Hematopoietic multipotent progenitor cell treated with erythropoietin and hydrocortisone succinate and interleukin-3 and kit ligand, for 6 days (in vitro differentiated cells): ENCODE measurements at regions not wholly inside any gene's neighbourhood (a gene's known extent, or its start where the extent isn't known, plus 50 kb on each side); places are given as distances from the start of the nearest gene placed in this dataset.
"Not testable (repeated sequence)": the region's sequence is repeated elsewhere in the genome, so short reads cannot be mapped to it uniquely, and the experiment has no call there.

Experiments
- DNase-seq: peaks from one replicate; pipeline ENCODE4 v3.0.0-alpha.2; 2015

DNA sequence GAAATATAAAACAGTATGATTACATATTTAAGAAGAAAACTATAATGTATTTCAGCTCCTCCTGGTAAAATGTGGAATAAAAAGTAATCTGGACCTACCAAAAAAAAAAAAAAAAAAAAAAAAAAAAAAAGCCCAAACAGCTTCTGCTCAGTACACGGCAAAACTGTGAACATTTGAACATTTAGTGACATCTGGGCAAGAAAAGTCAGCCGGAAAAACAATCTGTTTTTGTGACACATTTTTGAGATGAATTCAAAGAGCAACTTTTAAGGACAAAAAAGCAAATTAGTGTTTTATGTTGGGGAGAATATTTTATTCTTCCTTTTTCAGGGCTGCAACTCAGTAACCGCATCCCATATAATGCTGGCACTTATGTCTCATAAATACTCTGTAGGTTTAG lies 649.7 kb upstream of the KCNMB2 start:
- no peak for DNase-seq

- no peak for DNase-seq
Measured at GRCh38 chr3:177887475-177887874, 648.8 kb upstream of the KCNMB2 start.

GRCh38 chr3:177889161-177889560 lies 647.1 kb upstream of the KCNMB2 start:
- DNase-seq: no peak

GRCh38 chr3:177889652-177890358 lies 646.4 kb upstream of the KCNMB2 start:
- DNase-seq: no peak

DNA sequence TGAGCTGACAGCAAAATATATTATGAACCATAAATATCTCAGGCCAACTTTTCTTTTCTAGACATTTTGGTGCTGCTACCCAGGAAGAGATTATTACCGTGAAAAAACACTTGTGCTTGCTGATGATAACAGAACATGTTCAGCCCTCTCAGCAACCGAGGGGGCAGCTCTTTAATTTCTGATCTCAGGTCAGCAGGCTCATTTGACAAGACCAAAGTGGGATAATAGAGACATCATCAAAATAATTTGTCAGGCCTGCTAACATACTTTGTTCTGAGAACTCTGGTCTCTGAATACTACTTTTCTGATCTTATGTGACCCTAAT lies 645.9 kb upstream of the KCNMB2 start:
- DNase-seq: peak; percentile 21

DNA sequence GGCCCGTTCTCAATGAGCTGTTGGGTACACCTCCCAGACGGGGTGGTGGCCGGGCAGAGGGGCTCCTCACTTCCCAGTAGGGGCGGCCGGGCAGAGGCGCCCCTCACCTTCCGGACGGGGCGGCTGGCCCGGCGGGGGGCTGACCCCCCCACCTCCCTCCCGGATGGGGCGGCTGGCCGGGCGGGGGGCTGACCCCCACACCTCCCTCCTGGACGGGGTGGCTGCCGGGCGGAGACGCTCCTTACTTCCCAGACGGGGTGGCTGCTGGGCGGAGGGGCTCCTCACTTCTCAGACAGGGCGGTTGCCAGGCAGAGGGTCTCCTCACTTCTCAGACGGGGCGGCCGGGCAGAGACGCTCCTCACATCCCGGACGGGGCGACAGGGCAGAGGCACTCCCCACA lies 644.7 kb upstream of the KCNMB2 start:
- not testable (repeated sequence) for DNase-seq

DNA sequence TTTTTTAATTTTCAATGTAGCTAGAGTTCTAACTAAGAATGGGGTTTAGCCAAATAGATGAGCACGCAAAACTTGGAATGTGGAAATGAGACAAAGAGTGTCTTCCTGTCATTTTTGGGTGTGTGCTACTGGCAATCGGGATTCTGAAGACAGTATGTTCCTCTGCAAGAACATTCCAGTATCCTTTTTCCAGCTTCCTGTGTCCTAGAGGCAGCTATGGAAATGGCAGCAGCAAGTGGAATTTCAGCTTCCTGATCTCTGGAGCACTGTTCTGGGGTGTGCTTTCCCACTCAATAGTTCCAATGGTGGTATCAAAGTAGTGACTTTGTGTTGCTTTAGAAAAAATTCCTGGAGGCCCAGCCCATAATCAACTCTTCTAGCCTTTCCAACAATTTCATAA lies 642.9 kb upstream of the KCNMB2 start:
- no peak for DNase-seq

GRCh38 chr3:177894081-177894728 lies 642.0 kb upstream of the KCNMB2 start:
- DNase-seq: no peak

- no peak for DNase-seq
Measured at GRCh38 chr3:177898185-177898584, 638.1 kb upstream of the KCNMB2 start.

DNA sequence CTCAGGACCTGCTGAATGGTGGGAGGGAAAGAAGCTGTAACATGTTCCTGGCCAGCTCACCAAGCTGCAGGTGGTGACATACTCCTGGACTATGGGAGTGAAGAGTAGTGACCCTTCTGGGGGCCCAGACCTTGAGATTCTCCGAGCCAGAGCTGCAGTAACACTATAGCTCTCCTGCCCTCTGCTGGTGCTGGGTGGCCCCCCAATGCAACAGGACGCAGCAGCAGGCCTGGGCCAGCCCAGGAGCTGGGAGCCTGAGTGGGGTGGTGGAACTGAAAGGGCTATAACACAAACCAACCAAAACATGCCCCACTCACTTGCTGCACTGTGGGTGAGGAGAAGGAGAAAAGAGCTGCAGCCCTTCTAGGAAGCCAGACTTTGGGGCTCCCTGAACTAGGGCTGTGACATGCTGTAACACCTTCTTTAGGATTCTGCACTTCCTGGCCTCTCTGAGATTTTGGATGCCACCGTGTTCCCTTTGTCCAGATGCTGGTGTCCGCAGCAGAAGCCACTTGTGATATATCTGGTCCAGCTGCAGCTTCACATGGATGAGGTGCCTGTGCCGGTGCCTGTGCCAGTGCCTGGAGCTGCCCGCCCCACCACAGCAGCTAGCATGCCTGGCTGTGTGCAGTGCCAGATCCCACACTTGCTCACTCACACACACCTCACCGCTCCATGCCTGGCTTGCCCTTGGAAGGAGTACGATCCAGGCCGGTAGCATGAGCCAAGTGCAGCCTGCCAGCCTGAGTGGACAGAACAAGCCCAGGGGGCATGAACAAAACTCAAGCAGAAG lies 636.8 kb upstream of the KCNMB2 start:
- DNase-seq: no peak

- no peak for DNase-seq
Measured at GRCh38 chr3:177902876-177903275, 633.4 kb upstream of the KCNMB2 start.

DNA sequence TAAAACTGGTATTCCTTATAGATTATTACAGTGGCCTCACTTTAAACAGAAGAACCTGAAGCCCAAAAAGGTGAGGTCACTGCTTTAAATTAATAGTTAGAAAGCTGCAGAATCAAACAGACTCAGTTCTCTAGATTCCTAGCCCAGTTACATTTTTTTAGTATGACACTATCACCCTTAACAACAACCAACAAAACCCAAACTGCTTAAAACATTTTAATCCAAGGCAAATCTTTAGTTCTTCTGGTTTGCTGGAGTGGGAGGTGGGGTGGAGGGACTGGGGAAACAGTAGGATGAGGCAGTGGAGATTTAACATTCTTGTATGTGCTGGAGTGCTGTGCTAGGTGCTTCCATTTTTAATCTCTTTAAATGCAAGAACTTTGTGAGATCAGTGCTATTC lies 631.6 kb upstream of the KCNMB2 start:
- DNase-seq: no peak

DNA sequence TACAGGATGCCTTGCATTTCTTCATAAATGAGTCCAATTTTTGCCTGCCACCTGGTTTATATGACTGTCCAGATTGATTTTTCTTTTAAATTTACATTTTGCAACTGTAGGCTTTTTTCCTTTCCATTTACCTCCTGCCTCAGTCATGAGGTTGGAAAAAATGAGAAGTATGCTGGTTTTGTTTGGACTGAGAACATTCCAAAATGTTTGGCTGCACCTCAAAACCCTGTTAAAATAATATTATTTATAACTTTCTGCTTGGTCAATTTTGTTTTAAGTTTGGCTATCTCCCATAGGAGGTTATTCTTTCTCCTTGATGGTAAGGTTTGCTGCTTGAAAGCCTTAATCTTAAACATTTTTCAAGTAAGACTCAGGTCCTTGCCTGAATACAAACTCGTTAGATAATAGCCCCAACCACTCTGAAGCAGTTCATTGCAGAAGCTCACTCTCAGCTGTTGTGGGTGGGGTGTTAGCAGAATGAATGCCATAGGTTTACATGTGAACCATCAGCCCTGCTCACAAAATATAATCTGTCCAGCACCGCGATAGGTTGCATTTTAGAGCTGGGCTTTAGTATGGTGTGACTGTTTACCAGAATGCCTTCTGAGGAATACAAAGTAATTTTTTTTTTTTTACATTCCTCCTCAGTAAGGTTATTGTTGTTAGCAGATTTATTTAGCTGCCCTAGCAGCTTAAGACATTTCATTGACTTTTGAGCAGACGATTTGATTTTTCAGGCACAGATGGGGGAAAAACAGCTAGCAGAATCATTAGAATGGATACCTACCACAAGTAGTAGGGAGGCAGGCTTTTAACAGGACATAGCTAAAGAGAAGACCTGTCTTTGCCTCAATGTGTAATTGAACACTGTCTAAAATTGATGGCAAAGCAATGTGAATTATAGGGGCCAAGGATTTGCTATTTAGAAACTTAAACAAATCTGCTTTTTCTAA lies 630.8 kb upstream of the KCNMB2 start:
- no peak for DNase-seq

DNA sequence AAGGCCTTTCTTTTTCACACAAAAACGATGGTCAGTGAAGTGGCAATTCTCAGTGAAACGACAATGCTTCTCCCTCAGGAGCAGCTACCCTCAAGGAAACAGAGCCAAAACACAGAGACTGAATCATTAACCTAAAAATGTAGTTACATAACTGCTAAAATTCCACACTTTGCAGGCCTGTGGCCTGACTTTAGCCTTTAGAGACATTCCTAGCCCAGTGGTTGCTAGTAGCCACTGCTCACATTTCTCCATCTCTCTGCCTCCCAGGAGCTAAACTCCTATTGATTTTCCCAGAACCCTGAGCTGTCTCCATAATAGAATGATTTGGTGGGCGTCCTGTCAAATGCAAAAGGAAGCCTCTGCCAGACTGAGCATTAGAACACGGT lies 630.1 kb upstream of the KCNMB2 start:
- DNase-seq: no peak

DNA sequence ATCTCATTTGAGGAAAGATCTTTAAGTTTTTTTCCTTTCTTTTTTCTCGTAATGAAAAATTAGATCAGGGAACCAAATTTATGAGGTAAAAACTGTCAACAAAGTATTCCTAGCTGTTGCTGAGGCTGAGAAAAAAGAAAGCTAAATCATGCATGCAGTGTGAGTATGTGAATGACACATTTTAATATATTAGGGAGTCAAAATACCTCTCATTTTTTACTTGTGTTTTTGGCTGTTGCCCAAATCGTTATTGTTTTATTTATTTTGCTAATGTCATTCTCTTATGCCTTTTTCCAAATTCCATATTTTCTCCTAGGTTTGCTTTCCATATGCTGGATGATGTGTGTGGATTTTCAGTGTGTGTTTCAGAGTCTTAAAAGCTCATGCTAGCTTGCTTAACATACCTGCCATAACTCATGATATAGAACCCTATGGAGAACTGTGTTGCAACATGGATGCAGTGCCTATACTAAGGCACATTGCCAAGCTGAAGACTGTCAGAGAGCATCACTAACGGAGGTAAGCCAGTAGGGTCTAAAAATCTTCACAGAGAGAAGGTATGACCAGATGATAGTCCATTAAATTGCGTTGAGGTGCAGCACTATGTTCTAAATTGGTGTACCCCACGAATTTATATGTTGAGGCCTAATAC lies 629.5 kb upstream of the KCNMB2 start:
- no peak for DNase-seq

- DNase-seq: not testable (repeated sequence)
Measured at GRCh38 chr3:177909530-177909929, 626.7 kb upstream of the KCNMB2 start.

GRCh38 chr3:177914224-177914623 lies 622.0 kb upstream of the KCNMB2 start:
- no peak for DNase-seq

GRCh38 chr3:177916461-177916860 lies 619.8 kb upstream of the KCNMB2 start:
- DNase-seq: no peak

GRCh38 chr3:177917234-177917861 lies 618.9 kb upstream of the KCNMB2 start:
- DNase-seq: no peak

GRCh38 chr3:177921153-177921552 lies 615.1 kb upstream of the KCNMB2 start:
- no peak for DNase-seq

- no peak for DNase-seq
Measured at GRCh38 chr3:177924261-177924660, 612.0 kb upstream of the KCNMB2 start.
